ENCODE measurements at regions not wholly inside any gene's neighbourhood (a gene's known extent, or its start where the extent isn't known, plus 50 kb on each side); places are given as distances from the start of the nearest gene placed in this dataset.

DNA sequence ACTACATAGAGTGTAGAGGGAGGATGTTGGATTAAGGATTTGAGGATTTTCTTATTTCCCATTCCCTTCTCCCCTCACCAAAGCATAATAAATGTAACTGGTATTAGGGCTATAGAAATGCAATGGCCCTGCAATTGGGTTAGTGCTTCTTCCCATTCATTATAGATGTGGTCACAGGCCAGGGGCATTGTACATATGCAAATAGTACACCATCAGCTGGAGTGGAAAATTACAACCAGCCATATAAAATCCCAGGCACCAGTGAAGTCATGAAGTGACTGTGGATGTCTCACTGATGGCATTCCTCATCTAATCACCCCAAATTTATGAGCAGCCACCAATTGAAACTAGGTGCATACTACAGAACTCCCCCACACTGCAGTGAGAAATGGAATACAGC, 105.9 kb downstream of the PLK2 start:
- no peak for TF ChIP-seq CTCF (conservative IDR thresholded peaks at IDR 0.05; ENCODE audit: low read depth, low read length)
- no peak for TF ChIP-seq EZH2 (IDR thresholded peaks at IDR 0.05; ENCODE audit: borderline replicate concordance, low read depth, low read length, poor library complexity, severe bottlenecking)
- Histone ChIP-seq H3K36me3 (ENCODE audit: insufficient read depth, low read length, poor library complexity, severe bottlenecking) (no peaks in the 10 kb centered on the region), H3K27me3 (replicated peaks; ENCODE audit: insufficient read depth, low read depth, low read length, poor library complexity) (no peaks in the 10 kb centered on the region), H3K4me3 (ENCODE audit: low read depth, low read length, poor library complexity, severe bottlenecking) (no peak overlapping the region), H3K27ac (ENCODE audit: low read depth, low read length, poor library complexity, severe bottlenecking) (no peak overlapping the region), H3K9me3 (ENCODE audit: low read depth, low read length, poor library complexity, severe bottlenecking) (no peaks in the 10 kb centered on the region), H3K4me1 (ENCODE audit: insufficient read depth, low read length, poor library complexity, severe bottlenecking) (no peaks in the 10 kb centered on the region)
- intact Hi-C loops (cut with micrococcal nuclease; ENCODE audit: unreplicated experiment) = no loop called here
- CTCF ChIA-PET = no interaction called here
- POLR2A ChIA-PET (ENCODE audit: low non-redundant PET) = no interaction called here
- DNase-seq (ENCODE audit: low spot score) = no peak
- no TSS peak for BruUV-seq (replicated peaks)

DNA sequence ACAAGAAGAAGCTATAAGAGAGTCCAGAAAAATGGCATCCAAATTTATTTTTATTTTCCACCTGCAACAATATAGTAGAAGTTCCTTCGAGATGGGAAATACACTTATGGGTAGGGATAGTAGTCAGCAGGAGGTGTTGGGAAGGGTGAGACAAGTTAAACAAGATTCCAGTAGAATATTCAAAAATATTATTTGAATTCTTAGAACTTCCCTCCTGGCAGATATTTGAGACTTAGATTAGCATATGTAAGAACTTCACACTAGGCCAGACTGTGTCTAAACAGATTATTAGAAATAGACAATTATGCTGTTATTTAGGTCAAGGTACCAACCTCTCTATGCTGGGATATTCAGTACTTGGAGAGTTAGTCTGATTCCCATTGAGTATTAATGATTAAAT, 108.7 kb downstream of the PLK2 start:
- no peak overlapping the region for H3K4me3 ChIP-seq (ENCODE audit: low read depth, low read length, poor library complexity, severe bottlenecking)
- POLR2A ChIA-PET (ENCODE audit: low non-redundant PET) = no interaction called here
- H3K36me3 ChIP-seq (ENCODE audit: insufficient read depth, low read length, poor library complexity, severe bottlenecking) = no peaks in the 10 kb centered on the region
- CTCF ChIA-PET = no interaction called here
- DNase-seq (ENCODE audit: low spot score) = no peak
- intact Hi-C loops (cut with micrococcal nuclease; ENCODE audit: unreplicated experiment) = no loop called here
- H3K4me1 ChIP-seq (ENCODE audit: insufficient read depth, low read length, poor library complexity, severe bottlenecking) = no peaks in the 10 kb centered on the region
- H3K27me3 ChIP-seq (replicated peaks; ENCODE audit: insufficient read depth, low read depth, low read length, poor library complexity) = no peaks in the 10 kb centered on the region
- H3K27ac ChIP-seq (ENCODE audit: low read depth, low read length, poor library complexity, severe bottlenecking) = no peak overlapping the region
- no peaks in the 10 kb centered on the region for H3K9me3 ChIP-seq (ENCODE audit: low read depth, low read length, poor library complexity, severe bottlenecking)
- BruUV-seq (replicated peaks) = no TSS peak
- no peak for TF ChIP-seq CTCF (conservative IDR thresholded peaks at IDR 0.05; ENCODE audit: low read depth, low read length)
- no peak for TF ChIP-seq EZH2 (IDR thresholded peaks at IDR 0.05; ENCODE audit: borderline replicate concordance, low read depth, low read length, poor library complexity, severe bottlenecking)

DNA sequence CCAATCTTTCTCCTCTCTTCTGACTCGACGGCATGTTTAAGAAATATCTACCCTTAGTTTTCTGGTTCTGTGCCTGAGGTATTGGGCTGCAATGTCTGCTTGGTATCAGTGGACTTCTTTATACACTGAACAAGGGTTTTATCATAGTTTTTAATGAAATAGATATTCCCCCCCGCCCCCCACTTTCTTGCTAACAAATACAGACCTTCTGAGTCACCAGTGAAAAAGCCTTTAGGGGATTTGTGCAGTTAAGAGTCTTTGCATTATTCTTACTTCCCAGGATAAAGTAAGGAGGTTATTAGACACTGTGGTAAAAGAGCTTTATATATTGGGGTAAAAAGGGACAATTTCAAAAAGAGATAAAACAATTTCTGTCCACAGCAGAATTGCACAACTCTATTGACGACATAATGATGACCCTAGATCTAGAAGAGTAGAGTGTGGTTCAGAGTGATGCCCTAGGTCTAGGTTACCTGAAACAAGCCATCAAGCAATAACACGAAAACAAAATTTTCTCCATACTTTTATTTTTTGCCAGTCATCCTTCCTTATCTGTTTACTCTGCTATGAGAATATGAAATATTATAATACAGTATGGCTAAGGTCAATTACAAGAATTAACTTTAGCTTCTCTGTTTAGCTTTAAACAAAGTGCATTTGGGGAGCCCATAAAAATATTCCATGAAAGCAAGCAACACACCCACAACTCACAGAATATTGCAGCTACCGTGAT, 110.7 kb downstream of the PLK2 start:
- no TSS peak for BruUV-seq (replicated peaks)
- no peak overlapping the region for H3K4me3 ChIP-seq (ENCODE audit: low read depth, low read length, poor library complexity, severe bottlenecking)
- TF ChIP-seq EZH2 (IDR thresholded peaks at IDR 0.05; ENCODE audit: borderline replicate concordance, low read depth, low read length, poor library complexity, severe bottlenecking) = no peak
- no peak for TF ChIP-seq CTCF (conservative IDR thresholded peaks at IDR 0.05; ENCODE audit: low read depth, low read length)
- H3K27ac ChIP-seq (ENCODE audit: low read depth, low read length, poor library complexity, severe bottlenecking) = no peak overlapping the region
- H3K9me3 ChIP-seq (ENCODE audit: low read depth, low read length, poor library complexity, severe bottlenecking) = no peaks in the 10 kb centered on the region
- CTCF ChIA-PET = no interaction called here
- H3K4me1 ChIP-seq (ENCODE audit: insufficient read depth, low read length, poor library complexity, severe bottlenecking) = no peaks in the 10 kb centered on the region
- intact Hi-C loops (cut with micrococcal nuclease; ENCODE audit: unreplicated experiment) = no loop called here
- H3K36me3 ChIP-seq (ENCODE audit: insufficient read depth, low read length, poor library complexity, severe bottlenecking) = no peaks in the 10 kb centered on the region
- POLR2A ChIA-PET (ENCODE audit: low non-redundant PET) = no interaction called here
- no peaks in the 10 kb centered on the region for H3K27me3 ChIP-seq (replicated peaks; ENCODE audit: insufficient read depth, low read depth, low read length, poor library complexity)
- DNase-seq (ENCODE audit: low spot score) = no peak
